HG02759 (cell line): ENCODE measurements at regions not wholly inside any gene's neighbourhood (a gene's known extent, or its start where the extent isn't known, plus 50 kb on each side); places are given as distances from the start of the nearest gene placed in this dataset.
"Not testable (repeated sequence)": the region's sequence is repeated elsewhere in the genome, so short reads cannot be mapped to it uniquely, and the experiment has no call there.

Source experiments
- ATAC-seq: cut with Tn5 transposase; IDR thresholded peaks from one replicate; pipeline ENCODE4 v1.9.1; 2021; ENCODE audit warnings: mild to moderate bottlenecking, moderate library complexity; ENCODE audit not compliant: unreplicated experiment

DNA sequence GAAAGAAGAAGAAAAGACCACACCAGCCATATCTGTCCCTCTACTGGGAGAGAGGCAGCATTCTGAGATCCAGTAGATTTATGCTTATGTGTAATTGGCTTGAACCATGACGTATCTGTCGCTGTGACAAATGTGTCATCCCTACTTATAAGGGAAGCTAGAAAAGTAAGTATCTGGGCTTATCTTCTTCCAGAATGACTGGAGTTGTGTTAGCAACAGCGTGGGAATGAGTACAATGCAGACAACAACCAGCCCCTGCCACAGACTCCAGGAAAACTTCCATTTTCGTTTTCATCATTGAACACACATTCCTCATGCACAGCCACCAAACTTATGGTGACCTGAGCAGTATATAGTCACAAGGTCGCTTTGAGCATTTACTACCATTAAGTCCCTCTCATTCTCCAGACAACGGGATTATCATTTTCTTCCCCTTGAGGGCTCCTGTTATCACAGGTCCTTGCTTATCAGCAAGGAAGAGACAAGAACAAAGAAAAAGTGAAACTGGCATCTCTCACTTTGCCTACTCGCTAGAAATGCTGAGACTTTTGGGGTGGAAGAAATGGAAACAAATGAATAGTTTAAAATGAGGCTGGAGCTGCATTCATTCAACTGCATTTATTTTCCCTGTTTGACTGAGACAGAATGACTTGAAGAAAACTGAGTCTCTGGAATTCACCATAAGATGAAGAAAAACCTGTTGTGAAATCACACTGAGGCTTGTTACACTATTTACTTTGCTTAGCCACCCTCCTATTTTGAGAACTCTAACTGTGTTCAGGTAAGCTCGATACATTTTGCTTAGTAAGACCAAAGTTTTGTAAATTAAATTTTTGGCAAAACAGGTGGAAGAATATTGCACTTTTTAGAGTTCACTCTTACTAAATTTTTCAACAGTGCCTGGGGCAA is 149.3 kb upstream of the FOXQ1 start:
- ATAC-seq, result no peak

DNA sequence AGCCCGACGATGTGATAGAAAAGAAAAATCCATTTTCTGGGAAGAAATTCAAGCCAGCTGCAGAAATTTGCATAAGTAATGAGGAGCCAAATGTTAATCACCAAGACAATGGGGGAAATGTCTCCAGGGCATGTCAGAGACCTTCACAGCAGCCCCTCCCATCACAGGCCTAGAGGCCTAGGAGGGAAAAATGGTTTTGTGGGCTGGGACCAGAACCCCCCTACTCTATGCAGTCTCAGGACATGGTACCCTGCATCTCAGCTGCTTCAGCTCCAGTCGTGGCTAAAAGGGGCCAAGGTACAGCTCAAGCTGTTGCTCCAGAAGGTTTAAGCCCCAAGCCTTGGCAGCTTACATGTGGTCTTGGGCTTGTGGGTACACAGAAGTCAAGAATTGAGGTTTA is 155.5 kb upstream of the FOXQ1 start:
- not testable (repeated sequence) for ATAC-seq

DNA sequence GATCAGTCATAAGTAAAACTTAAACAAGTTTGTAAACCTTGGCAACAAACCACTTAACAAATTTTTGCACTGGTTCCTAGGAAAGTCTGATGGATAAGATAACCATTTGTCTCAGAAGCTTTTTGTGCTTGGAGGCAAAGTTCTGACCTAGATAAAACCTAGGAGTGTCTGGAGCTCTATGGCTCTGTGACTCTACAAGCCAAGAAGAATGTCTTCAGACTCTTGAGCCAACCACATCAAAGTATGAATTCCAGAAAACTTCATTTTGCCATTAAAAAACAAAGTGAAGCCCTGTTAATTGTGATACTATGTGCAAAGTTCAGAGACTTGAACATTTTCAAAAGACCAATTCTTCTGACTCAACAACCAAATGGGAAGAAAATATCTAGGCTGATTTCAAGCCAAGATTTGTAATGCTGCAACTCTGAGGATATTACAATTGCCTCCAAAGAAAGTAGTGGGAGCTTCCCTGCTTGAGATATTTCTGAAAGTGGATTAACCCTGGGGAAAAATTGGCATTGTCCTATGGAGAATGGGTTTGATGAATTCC is 158.1 kb upstream of the FOXQ1 start:
- no peak for ATAC-seq

DNA sequence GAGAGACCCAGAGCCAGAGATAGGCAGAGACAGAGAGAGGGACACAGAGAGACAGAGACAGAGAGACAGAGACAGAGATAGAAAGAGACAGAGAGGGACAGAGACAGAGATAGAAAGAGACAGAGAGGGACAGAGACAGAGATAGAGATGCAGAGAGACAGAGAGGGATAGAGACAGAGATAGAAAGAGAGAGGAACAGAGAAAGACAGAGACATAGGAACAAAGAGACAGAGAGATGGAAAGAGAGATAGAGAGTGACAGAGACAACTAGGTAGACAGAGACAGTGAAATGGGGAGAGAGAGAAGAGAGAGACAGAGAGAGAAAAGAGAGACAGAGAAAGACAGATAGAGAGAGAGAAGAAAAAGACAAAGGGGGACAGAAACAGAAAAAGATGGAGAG is 165.4 kb upstream of the FOXQ1 start:
- no peak for ATAC-seq

DNA sequence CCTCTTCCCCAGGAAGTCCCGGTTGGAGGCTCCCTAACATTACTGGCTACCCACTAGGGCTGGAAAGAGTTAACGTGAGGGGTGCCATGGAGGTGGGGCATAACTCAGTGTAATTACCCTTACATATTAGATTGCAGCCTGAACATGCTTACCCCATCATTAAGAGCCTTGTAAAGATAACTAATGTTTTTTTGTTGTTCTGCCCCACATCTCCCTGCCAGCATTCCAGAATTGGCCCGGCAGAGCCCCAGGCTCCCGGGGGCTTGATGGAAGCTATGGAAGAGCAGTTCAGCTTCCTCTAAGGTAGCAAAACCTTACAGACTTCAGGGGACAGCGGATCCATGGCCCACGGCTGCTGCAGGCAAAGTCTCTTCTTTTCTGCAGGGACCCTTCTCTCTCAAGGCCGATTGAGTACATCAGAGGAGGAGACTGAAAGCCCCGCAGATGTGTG is 166.1 kb upstream of the FOXQ1 start:
- ATAC-seq, result no peak

DNA sequence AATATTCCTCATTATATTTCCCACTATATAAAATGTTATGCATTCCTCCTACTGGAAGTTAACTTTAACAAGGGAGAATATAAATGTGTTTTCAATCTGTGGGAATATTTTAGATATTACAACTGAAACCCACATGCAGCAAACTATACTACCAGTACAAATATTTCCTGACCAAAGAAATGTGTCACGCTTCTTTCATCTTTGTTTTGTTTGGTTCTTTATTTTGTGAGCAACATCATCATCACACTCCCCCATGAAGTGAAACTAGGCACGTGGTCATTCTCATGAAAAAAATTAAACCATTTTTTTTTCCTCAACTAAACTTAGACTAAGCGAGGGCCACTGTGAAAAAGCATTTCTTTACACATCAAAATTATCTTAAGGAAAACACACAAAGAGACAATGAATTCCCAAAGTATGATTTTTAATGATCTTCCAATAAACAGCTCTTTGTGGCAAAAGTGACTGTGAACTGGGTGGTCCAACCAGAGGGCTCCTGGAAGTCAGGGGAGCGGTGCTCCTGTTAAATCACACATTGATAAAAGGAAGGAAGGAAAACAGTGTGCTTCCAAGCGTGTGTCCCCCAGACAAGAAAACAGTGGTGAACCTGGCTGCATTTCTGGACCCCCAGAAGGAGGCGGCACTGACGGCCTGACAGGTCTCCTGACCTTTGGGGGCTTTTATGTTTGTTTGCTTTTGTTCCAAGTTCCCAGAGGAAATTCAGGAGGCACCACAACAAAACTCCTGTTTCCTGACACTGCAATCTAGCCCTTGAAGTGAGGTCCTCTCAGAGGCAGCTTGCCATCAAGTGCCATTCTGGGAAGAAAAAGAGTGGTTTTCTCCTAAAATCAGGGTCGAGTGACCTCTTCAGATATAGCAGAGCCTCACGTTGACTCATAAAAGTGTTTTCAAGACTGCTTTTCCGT is 166.8 kb upstream of the FOXQ1 start:
- ATAC-seq, result no peak

DNA sequence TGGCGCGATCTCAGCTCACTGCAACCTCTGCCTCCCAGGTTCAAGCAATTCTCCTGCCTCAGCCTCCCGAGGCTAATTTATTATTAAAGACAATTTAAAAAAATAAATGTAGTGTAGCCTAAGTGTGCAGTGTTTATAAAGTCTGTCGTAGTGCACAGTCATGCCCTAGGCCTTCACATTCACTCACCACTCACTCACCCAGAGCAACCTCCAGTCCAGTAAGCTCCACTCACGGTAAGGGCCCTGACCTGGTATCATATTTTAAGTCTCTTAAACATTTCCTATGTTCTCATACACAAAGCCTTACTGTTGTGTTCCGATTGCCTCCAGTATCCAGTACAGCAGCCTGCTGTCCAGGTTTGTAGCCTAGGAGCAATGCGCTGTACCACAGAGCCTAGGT is 168.2 kb upstream of the FOXQ1 start:
- ATAC-seq, result no peak

DNA sequence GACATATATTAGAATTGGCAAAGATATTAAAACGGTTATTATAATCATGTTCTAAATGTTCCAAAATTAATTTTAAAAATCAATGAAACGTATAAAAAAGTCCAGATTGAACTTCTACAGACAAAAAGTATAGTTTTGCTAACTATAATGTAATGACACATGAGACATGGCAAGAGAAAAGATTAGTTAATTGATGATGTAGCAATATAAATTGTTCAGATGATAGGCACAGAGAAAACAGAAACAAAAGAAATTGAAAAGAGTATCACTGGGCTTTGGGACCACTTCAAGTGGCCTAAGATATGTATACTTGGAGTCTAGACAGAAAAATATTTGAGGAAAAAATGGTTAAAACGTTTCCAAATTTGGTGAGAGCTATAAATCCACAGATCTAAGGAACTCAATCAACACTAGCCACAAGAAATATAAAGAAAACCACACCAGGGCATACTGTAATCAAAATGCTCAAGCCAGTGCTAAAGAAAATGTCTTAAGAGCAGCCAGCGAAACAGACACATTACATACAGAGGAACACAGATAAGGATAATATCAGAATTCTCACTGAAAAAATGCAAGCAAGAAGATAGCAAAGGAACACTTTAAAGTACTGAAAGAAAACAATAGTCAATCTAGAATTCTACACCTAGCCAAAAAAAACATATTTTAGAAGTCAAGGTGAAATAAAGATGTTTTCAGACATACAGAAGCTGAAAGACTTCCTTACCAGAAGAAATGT is 172.6 kb upstream of the FOXQ1 start:
- no peak for ATAC-seq

DNA sequence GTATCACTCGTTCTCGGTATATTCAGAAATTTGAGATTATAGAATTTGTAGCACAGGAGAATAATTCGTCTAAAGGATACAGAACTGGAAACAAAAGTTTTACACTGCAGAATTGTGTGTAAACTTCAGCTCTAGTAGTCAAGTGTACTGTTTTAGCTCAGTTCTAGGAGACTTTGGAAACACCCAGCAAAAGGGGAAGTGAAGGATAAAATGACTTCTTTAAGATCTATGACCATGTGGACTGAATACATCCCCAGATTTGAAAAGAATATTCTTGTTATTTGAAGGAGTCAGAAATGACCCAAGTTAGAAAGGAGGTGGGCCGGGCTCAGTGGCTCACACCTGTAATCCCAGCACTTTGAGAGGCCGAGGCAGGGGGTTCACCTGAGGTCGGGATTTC is 174.0 kb upstream of the FOXQ1 start:
- ATAC-seq, result no peak

DNA sequence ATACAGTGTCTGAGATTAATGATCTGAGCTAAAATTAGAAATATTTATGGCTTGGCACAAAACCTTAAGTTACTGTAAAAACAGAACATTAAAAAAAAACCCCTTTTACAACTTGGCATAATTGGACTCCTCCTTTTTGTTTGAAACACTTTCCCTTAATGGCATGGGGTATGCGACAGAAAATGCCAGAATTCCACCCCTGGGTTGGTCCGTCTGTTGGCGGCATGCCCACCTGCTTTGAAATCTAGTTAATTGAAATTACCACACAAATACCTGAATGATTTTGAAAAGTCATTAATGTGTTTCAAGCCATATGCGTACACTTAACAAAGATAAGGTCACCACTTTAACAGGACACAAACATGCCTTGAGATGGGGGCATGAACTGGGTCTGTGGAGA is 175.1 kb upstream of the FOXQ1 start:
- no peak for ATAC-seq

DNA sequence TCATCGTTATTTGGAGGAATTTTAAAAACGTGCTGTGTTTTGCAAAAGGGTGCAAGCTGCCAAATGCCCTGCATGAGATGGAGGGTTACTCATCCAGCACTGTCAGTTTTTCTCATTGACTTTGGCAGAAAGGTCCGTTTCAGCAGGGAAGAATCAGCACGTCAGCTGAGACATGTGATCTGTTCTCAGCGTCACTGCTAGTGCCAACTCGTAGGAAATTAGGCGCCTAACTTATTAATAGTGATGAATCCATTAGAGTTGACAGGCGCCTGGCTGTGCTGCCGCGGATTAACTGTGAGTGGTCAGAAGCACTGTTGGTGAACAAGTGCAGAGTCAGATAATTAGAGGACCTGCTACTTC is 175.5 kb upstream of the FOXQ1 start:
- ATAC-seq, result no peak

DNA sequence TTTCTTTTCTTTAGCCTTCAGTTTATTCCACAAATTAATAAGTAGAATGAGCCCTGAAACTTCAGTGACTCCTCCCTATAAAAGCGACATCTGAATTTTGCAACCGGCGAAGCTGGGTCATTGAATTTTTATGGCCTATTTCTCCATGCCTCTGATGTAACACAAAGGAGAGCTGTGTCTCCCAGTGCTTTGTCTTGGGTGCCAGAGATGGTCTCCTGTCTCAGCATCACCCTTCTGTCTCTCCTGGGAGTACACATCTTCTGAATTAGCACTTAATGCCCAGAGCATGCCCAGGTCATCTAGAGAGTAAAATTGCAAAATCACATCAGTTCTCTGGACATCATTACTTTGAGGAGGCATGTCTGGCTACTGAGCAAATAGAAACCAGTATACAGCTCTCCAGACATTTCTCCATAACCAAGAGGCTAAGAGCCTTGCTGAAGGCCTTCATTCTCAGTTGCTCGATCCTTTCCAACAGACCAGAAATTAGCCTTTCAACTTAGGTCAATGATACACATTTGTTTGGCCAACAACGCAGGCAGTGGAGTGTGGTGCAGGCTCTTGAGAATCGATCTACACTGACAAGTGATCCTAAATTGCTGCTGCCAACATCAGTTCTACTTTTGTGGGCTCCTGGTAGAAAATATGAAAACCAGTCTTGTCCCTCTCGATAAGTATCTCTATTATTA is 176.0 kb upstream of the FOXQ1 start:
- no peak for ATAC-seq

DNA sequence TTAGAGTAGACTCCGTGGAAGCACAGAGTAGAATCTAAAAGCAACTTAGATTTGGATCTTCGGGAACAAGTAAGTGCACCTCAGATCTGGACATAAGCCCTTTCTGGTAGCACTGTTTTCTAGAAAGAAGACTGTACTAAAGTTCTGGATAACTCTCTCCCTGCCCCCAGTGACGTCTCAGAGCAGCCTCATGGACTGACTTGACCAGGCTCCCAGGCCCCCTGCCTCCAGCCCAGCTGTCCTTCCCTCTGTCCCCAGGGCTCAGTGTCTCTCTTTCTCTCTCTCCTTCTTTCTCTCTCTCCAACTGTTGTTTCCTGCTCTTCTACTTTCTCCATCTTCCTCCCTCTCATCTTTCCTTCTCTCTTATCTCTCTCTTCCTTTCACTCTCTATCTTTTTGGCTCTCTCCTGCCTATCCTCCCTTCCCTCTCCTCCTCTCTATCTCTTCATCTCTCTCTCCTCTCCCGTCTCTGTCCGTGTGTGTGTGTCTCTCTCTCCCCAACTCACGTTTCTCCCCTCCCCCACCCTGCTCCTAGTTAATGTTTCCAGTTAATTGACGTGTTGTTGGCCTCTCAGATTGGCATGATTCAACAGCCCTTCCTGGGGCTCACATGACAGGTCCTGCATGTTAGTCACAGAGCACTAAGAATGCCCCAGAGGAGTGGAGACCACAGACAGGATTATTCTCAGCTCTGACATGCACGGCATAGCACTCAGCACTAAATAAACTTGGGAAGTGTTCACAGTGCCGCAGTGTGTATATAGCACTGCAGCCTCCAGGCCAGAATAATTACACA is 180.4 kb upstream of the FOXQ1 start:
- ATAC-seq, result no peak

DNA sequence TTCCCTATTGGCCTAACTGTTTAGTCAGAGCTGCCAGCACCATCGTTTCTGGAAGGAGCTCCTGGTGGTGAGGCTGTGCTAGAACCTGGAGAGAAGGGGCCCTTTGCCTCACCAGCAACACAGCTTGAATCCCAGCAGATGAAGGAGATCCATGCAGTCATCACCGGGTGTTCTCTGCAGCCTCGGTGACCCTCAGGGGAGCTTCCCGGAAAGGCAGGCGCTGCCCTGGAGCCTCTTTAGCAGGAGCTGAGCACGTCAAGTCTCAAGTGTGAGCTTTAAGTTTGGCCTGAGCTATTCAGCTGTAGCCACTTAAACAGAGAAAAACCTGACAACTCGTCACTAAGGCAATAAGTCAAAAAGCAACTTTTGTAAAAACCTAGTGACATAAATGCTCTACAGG is 181.2 kb upstream of the FOXQ1 start:
- no peak for ATAC-seq

DNA sequence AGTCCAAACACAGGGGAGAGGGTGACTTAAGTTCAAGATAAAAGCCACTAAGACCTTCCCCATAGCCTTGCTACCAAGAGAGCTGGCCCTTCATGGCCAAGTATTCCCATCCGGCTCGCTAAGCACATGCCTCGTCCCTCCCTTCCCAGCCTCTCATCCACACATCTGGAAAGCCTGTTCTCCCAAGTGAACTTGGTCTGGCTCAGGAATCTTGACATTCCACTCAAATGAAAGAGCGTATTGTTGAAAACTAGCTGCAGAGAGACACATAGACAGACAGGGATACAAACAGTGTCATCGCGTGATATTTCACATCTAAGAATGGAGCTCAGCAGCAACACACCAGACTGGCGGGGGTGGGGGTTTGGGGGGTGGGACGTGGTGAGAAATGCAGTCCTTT is 182.8 kb upstream of the FOXQ1 start:
- no peak for ATAC-seq

DNA sequence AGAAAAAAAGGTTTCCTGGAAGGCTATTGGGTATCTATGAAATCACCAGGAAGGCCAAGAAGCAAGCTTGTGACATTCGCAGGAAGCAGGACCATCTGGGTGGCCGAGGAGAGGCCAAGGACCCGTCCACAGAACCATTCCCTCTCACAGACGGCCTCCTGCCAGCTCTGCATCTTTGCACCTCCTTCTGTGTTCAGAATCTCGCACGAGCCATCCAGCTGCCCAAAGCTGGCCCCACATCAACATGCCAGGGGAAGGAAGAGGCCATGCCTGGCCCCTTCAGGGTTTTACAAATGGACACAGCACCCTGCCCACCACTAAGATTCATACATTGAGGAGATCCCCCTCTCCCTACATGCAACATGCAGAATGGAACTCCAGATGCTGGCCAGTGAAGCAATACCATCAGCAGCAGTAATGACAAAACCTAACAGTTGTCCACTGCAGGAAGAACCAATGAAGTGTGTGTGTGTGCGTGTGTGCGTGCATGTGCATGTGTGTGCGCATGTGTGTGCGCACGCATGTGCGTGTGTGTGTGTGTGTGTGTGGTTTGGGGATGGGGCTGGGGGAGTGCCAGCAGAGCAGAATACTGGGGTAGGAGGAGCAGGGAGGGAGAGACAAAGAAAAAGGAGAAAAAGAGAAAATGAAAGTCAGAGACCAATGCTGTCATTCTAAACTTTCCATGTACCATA is 184.2 kb upstream of the FOXQ1 start:
- no peak for ATAC-seq

DNA sequence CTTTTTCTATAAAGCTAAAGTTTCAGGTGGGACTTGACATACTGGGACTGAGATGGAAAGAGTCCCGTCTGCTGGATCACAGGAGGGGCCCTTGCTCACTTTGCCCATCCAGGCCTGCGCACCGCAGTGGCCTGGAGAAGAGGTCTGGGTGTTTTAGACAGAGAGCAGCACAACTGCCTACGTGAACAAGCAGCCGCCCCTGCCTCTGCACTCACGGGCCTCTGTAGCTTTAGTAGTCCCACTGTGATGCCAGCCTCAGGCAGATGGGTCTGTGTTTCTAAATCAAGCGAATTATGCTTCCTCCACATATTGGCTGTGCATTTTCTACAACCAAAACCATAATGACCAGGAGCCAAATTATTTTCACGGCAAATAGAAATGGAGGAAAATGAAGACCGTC is 184.8 kb upstream of the FOXQ1 start:
- ATAC-seq, result no peak

DNA sequence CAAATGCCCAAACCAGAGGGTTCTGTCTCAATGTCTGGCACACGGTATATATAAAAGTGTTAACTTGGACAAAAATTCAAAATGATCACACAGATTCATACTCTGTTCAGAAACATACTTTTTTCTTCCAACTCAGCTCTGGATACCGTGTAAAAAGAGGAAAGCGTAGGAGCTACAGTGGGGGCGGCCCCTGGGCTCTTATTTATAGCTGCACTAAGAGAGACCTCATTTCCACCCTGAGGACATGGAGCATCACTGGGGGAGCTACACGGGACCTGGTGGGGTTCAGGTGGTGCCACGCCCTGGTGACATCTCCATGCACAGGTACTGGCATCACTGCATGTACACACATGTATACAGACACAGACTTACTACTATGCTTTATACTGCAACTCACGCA is 185.9 kb upstream of the FOXQ1 start:
- ATAC-seq, result no peak

DNA sequence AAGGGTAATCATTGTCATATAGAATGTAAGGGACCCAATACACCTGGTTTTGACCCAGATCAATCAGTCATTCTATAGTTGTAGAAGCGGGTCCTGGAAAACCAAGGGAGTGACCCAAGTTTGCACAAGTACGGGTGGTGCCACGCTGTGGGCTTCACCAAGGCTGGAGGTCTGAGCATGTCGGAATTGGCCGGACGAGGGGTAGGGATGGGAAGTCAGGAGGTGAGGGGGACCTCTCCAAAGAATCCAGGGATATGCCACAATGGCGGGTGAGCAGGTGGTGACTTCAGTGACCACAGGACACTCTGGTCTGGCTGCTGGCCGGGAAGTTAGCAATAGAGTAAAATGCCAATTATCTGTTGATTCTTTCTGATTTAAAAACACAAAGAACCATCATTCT is 186.6 kb upstream of the FOXQ1 start:
- ATAC-seq, result no peak
